LNCAP (cell line): ENCODE measurements at regions not wholly inside any gene's neighbourhood (a gene's known extent, or its start where the extent isn't known, plus 50 kb on each side); places are given as distances from the start of the nearest gene placed in this dataset.

Experiments
- CTCF ChIP-seq: fragments of 450-650 bp; IDR thresholded peaks from 2 replicates; pipeline ENCODE4 v1.5.1; 2017; ENCODE audit warnings: mild to moderate bottlenecking

DNA sequence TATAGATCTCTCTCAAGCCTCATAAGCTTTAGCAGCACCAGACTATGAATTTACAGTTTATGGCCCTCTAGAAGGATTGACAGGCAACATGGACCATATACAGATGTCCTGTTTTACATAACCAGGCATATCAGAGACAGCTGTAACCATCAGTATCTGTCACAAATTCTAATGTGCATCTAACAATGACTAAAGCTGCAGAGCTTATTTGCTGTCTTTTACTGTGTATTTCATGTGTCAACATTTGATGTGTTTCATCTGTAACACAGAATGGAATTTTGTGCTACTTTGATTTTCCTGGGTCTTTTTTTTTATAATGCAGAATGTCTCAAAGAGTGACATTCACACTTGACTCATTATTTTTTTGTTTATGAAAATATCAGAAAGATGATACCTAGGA, 348.3 kb downstream of the SLC16A7 start:
- TF ChIP-seq CTCF = no peak

DNA sequence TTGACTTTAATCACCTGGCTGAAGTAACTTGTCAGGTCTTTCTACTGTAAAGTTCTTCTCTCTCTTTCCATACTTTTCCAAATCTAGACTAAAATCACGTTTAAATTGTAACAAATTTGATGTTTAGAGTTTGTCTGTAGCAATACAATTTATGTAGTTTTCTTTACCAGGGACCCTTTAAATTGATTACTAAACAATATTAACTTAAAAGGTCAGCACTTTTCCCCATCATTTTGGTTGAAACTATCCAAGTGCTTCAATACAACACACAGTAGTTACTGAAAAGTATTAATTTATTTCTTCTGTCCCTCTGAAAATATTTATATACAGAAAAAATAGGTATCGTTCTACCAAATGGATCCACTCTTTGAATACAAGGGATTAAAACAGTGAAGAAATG, 350.8 kb downstream of the SLC16A7 start:
- no peak for TF ChIP-seq CTCF

GRCh38 chr12:59963546-59963945, 367.7 kb downstream of the SLC16A7 start:
- no peak for TF ChIP-seq CTCF

- no peak for TF ChIP-seq CTCF
These were observed 377.1 kb downstream of the SLC16A7 start for GRCh38 chr12:59972905-59973304.

DNA sequence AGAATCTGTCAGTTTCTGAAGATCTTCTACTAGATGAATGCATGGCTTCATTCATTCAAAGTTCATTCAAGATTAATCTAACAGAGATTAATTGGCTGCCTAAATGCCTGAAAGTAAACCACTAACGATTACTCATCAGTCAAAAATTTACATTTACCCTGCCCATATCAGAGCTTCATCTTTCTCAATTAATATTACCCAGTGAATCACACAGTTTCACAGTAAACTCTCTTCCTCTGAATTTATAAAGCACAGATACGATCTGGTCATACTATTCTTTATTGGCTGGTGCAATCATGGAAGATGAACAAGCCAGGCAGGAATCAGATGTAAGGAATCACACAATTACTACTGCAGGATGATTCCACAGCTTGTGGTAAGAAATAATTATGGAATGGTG, 377.7 kb downstream of the SLC16A7 start:
- TF ChIP-seq CTCF = no peak

DNA sequence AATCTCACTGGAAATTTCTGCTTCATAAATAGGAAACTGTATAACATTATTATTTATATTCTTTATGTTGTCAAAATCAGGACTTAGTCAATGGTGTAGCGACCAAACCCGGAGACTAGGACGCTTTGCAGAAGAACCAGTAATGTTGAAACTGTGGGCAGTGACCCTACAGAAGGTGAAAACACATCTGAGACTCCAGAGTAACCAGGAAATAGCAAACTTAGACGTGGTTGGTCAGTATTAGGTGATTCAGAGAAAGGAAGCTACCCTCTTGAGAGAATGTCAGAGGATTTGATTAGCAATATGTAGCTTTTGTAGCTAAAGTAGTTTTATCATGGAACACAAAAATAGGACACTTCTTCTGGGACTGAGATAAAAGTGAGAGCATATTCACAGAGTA, 381.9 kb downstream of the SLC16A7 start:
- no peak for TF ChIP-seq CTCF

DNA sequence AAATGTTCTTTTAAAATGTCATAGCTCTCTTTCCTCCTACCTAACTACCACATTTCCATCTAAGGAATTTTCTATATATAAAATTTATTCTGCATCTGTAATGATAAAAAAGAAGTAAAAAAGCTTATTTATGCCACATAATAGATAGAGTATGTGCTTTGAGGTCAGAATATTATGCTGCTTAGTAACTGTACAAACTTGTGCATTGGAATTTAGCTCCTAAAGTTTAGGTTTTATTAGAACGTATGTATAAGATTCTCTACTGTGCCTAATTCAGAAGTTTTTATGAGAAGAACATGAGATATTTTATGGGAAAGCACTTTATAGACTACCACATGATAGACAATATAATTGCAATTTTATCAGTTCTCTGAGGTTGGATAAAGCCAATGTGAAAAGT, 384.6 kb downstream of the SLC16A7 start:
- no peak for TF ChIP-seq CTCF

GRCh38 chr12:59999291-59999690, 403.5 kb downstream of the SLC16A7 start:
- TF ChIP-seq CTCF = no peak
